HFFc6 (cell line): ENCODE measurements at regions not wholly inside any gene's neighbourhood (a gene's known extent, or its start where the extent isn't known, plus 50 kb on each side); places are given as distances from the start of the nearest gene placed in this dataset.

Experiments
- DNase-seq: peaks from one replicate; pipeline ENCODE4 v3.0.0-alpha.2; 2018
- H3K27ac Mint-ChIP-seq: 2 replicates; pipeline ENCODE4 v1.8.0; 2020; ENCODE audit warnings: mild to moderate bottlenecking, mixed read lengths
- H3K27me3 Mint-ChIP-seq: 2 replicates; pipeline ENCODE4 v1.8.0; 2021; ENCODE audit warnings: mild to moderate bottlenecking, moderate library complexity, mixed read lengths; ENCODE audit not compliant: insufficient read depth
- H3K36me3 Mint-ChIP-seq: 2 replicates; pipeline ENCODE4 v1.8.0; 2021; ENCODE audit warnings: low read depth, mixed read lengths
- H3K4me1 Mint-ChIP-seq: 2 replicates; pipeline ENCODE4 v1.8.0; 2020; ENCODE audit warnings: low read depth, mixed read lengths
- H3K4me3 Mint-ChIP-seq: 2 replicates; pipeline ENCODE4 v1.8.0; 2020; ENCODE audit warnings: mild to moderate bottlenecking, moderate library complexity, mixed read lengths
- H3K9me3 Mint-ChIP-seq: 2 replicates; pipeline ENCODE4 v1.8.0; 2020; ENCODE audit warnings: mild to moderate bottlenecking, mixed read lengths
- CTCF ChIP-seq: fragments of 200-600 bp; sonication (generic); IDR thresholded peaks from 2 replicates; pipeline ENCODE4 v1.5.0; 2021; ENCODE audit warnings: antibody characterized with exemption, mild to moderate bottlenecking

- no peak overlapping the region for H3K27ac Mint-ChIP-seq
- H3K36me3 Mint-ChIP-seq = peaks cover 4% of the 10 kb centered on the region; the same call in 1 of the 2 replicates
- no peak overlapping the region for H3K4me3 Mint-ChIP-seq
Observed at GRCh38 chr9:89803403-89803802, 198.6 kb downstream of the GADD45G start.

GRCh38 chr9:89804766-89805531, 200.1 kb downstream of the GADD45G start:
- Mint-ChIP-seq H3K27ac (no peak overlapping the region), H3K36me3 (peaks cover 4% of the 10 kb centered on the region; the same call in 1 of the 2 replicates), H3K4me1 (no peaks in the 10 kb centered on the region), H3K9me3 (peaks cover 77% of the 10 kb centered on the region), H3K4me3 (no peak overlapping the region), H3K27me3 (no peaks in the 10 kb centered on the region; the same call in 1 of the 2 replicates)
- DNase-seq = no peak
- TF ChIP-seq CTCF = no peak

More at GRCh38 chr9:89803403-89803802, 198.6 kb downstream of the GADD45G start:
- Mint-ChIP-seq H3K9me3 (peaks cover 76% of the 10 kb centered on the region), H3K4me1 (no peaks in the 10 kb centered on the region), H3K27me3 (no peaks in the 10 kb centered on the region; the same call in 1 of the 2 replicates)
- no peak for TF ChIP-seq CTCF
- DNase-seq = no peak

GRCh38 chr9:89805571-89806292, 200.9 kb downstream of the GADD45G start:
- DNase-seq = no peak
- TF ChIP-seq CTCF = no peak
- no peak overlapping the region for H3K27ac Mint-ChIP-seq
- H3K4me3 Mint-ChIP-seq = no peak overlapping the region
- no peaks in the 10 kb centered on the region; the same call in 1 of the 2 replicates for H3K27me3 Mint-ChIP-seq
- no peaks in the 10 kb centered on the region for H3K4me1 Mint-ChIP-seq
- peaks cover 77% of the 10 kb centered on the region for H3K9me3 Mint-ChIP-seq
- peaks cover 4% of the 10 kb centered on the region; the same call in 1 of the 2 replicates for H3K36me3 Mint-ChIP-seq

GRCh38 chr9:89806371-89807100, 201.7 kb downstream of the GADD45G start:
- peaks cover 78% of the 10 kb centered on the region for H3K9me3 Mint-ChIP-seq
- no peak overlapping the region for H3K4me3 Mint-ChIP-seq

More at GRCh38 chr9:89806371-89807100, 201.7 kb downstream of the GADD45G start:
- Mint-ChIP-seq H3K27ac (no peak overlapping the region), H3K4me1 (no peaks in the 10 kb centered on the region), H3K36me3 (peaks cover 4% of the 10 kb centered on the region; the same call in 1 of the 2 replicates), H3K27me3 (no peaks in the 10 kb centered on the region; the same call in 1 of the 2 replicates)
- no peak for TF ChIP-seq CTCF
- DNase-seq = no peak
